ENCODE measurements at regions not wholly inside any gene's neighbourhood (a gene's known extent, or its start where the extent isn't known, plus 50 kb on each side); places are given as distances from the start of the nearest gene placed in this dataset.

GRCh38 chr3:95613993-95614392, 1200.4 kb upstream of the EPHA6 start:
- no peak for TF ChIP-seq CTCF (optimal IDR thresholded peaks at IDR 0.05 in 1 of 3, IDR thresholded peaks at IDR 0.05 in 1 of 3, conservative IDR thresholded peaks at IDR 0.05 in 1 of 3; ENCODE audit: extremely low read depth in 1 of 3, insufficient read depth in 2 of 3, low read length in 3 of 3)
- TF ChIP-seq EZH2 (IDR thresholded peaks at IDR 0.05; ENCODE audit: low read length) = no peak

All from keratinocyte (primary cell).